ENCODE measurements at regions not wholly inside any gene's neighbourhood (a gene's known extent, or its start where the extent isn't known, plus 50 kb on each side); places are given as distances from the start of the nearest gene placed in this dataset.

GRCh38 chr4:14396183-14396582 lies 606.1 kb upstream of the CPEB2 start:
- no peaks in the 10 kb centered on the region for H3K27me3 ChIP-seq (replicated peaks in 1 of 7)

GRCh38 chr4:14399848-14400247 lies 602.4 kb upstream of the CPEB2 start:
- Histone ChIP-seq H3K9me3 (peaks cover 2 to 34% (median 24%) of the 10 kb centered on the region in 8 donors), H3K27ac (no peak overlapping the region), H3K27me3 (replicated peaks in 1 of 7) (no peaks in the 10 kb centered on the region), H3K36me3 (no peaks in the 10 kb centered on the region), H3K4me3 (no peak overlapping the region), H3K4me1 (no peaks in the 10 kb centered on the region)
- DNase-seq = no peak
- TF ChIP-seq CTCF (IDR thresholded peaks at IDR 0.05 in 8 of 11, conservative IDR thresholded peaks at IDR 0.05 in 3 of 11) = no peak
- no peak for TF ChIP-seq POLR2A (IDR thresholded peaks at IDR 0.05)
- no peak for TF ChIP-seq POLR2AphosphoS5 (IDR thresholded peaks at IDR 0.05)
- intact Hi-C loops (cut with DNase I; ENCODE audit: low total_unique reads) = no loop called here

More at GRCh38 chr4:14396183-14396582, 606.1 kb upstream of the CPEB2 start:
- Histone ChIP-seq H3K36me3 (no peaks in the 10 kb centered on the region), H3K9me3 (peaks cover 0 to 12% (median 8%) of the 10 kb centered on the region in 8 donors), H3K4me1 (no peaks in the 10 kb centered on the region), H3K4me3 (no peak overlapping the region), H3K27ac (no peak overlapping the region)
- TF ChIP-seq CTCF (IDR thresholded peaks at IDR 0.05 in 8 of 11, conservative IDR thresholded peaks at IDR 0.05 in 3 of 11) (no peak), POLR2A (IDR thresholded peaks at IDR 0.05) (no peak), POLR2AphosphoS5 (IDR thresholded peaks at IDR 0.05) (no peak)
- intact Hi-C loops (cut with DNase I; ENCODE audit: low total_unique reads) = no loop called here
- WGBS, 5 donors = 73 to 84% (median 81%) methylated on average over 2 of the region's 2 CpGs
- DNase-seq = no peak

GRCh38 chr4:14400307-14400706 lies 602.0 kb upstream of the CPEB2 start:
- no peaks in the 10 kb centered on the region for H3K36me3 ChIP-seq
- no peak overlapping the region for H3K4me3 ChIP-seq
- peaks cover 2 to 34% (median 24%) of the 10 kb centered on the region in 8 donors for H3K9me3 ChIP-seq
- no peaks in the 10 kb centered on the region for H3K4me1 ChIP-seq
- no peaks in the 10 kb centered on the region for H3K27me3 ChIP-seq (replicated peaks in 1 of 7)
- TF ChIP-seq CTCF (IDR thresholded peaks at IDR 0.05 in 8 of 11, conservative IDR thresholded peaks at IDR 0.05 in 3 of 11) (no peak), POLR2AphosphoS5 (IDR thresholded peaks at IDR 0.05) (no peak), POLR2A (IDR thresholded peaks at IDR 0.05) (no peak)
- DNase-seq = no peak
- intact Hi-C loops (cut with DNase I; ENCODE audit: low total_unique reads) = no loop called here
- no peak overlapping the region for H3K27ac ChIP-seq

- 84 to 87% (median 86%) methylated on average over 1 of the region's 1 CpG for WGBS, 5 donors
- no peak for DNase-seq
- TF ChIP-seq POLR2A (IDR thresholded peaks at IDR 0.05) (no peak), POLR2AphosphoS5 (IDR thresholded peaks at IDR 0.05) (no peak), CTCF (IDR thresholded peaks at IDR 0.05 in 8 of 11, conservative IDR thresholded peaks at IDR 0.05 in 3 of 11) (no peak)
These were observed 599.1 kb upstream of the CPEB2 start for GRCh38 chr4:14403132-14403531.

More at GRCh38 chr4:14403132-14403531, 599.1 kb upstream of the CPEB2 start:
- H3K36me3 ChIP-seq = no peaks in the 10 kb centered on the region
- H3K27me3 ChIP-seq (replicated peaks in 1 of 7) = no peaks in the 10 kb centered on the region
- H3K27ac ChIP-seq = no peak overlapping the region
- H3K4me3 ChIP-seq = no peak overlapping the region
- H3K9me3 ChIP-seq = peaks cover 2 to 34% (median 24%) of the 10 kb centered on the region in 8 donors
- intact Hi-C loops (cut with DNase I; ENCODE audit: low total_unique reads) = no loop called here
- no peaks in the 10 kb centered on the region for H3K4me1 ChIP-seq

Data from spleen (tissue), 11 donors.